Non-pigmented ciliary epithelial cell (primary cell): ENCODE measurements at regions not wholly inside any gene's neighbourhood (a gene's known extent, or its start where the extent isn't known, plus 50 kb on each side); places are given as distances from the start of the nearest gene placed in this dataset.

Source experiments
- DNase-seq: peaks from one replicate; pipeline ENCODE4 v3.0.0-alpha.2; 2010; ENCODE audit warnings: low read depth

DNA sequence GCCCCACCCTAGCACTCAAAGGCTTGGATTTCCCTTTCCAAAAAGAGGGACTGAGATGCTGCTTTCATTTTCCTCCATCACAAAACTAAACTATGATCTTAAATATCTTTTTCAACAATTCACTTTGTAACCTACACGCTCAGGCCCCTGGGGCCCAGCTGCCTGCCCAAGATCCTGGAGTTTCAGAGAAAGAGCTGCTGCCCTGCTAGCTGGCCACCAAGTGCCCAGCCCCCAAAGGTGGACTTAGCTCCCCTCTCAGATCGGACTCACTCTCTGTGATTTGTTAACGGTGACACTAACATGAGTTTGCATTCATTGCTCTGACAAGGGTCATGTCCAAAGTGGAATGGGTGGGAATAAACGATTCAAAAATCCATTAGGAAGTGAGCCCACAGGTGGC is 119.6 kb upstream of the SMAD3 start:
- DNase-seq, result no peak

DNA sequence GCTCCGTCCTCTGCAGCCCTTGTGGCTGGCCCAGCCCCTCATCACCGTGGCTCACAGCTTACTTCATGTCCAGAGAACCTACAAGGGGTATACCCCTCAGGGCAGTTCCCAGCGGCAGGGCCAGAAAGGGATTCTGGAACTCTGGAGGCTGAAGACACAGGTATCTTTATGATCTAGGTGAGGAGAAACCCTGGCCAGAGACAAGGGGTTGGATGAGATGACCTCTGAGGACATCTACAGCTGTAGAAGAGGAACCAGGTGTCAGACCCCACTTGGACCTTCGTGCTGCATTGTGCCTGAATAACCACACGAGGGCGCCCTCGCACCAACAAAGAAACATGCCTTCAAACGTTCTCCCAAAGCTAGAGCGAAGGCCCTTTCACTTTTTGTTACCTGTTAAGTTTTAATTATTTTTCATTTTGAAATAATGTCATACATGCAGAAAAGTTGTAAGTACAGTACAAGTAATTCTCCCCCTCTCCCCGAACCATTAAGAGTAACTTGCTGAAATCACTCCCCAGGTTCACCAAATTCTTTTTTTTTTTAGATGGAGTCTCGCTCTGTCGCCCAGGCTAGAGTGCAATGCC is 118.7 kb upstream of the SMAD3 start:
- DNase-seq, result no peak

DNA sequence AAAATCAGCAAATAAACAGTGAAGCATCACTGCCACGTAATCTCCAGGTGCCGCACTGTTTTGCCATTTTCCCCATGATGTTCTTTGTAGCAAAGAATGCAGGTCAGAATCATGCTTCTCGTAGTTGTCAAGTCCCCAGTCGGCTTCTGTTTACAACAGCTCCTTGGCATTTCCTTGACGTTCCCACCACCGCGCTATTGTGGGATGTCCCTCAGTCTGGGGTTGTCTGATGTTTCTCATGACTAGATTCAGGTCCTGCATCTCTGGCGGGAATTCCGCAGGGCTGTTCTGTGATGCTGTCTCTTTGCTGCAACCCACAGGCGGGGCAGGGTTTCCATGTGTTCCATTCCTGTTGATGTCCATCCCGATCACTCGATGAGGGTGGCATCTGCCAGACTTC is 117.9 kb upstream of the SMAD3 start:
- DNase-seq, result no peak

DNA sequence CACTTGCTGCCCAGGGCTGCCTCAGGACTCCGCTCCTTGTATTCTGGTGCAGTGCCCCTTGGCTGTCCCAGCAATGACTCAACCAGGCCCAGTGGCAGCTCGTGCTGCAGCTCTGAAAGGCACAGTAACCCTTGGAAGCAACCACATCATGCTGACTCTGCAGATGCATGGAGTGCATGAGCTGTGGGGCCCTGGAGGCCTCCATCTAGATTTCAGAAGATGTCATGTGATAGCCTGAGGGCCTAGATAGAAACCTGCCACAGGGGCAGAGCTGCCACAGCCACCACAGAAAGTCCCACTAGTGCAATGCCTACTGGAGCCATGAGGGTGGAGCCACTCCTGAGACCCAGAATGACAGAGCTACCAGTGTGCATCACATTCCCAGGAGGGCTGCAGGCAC is 117.1 kb upstream of the SMAD3 start:
- DNase-seq, result no peak

DNA sequence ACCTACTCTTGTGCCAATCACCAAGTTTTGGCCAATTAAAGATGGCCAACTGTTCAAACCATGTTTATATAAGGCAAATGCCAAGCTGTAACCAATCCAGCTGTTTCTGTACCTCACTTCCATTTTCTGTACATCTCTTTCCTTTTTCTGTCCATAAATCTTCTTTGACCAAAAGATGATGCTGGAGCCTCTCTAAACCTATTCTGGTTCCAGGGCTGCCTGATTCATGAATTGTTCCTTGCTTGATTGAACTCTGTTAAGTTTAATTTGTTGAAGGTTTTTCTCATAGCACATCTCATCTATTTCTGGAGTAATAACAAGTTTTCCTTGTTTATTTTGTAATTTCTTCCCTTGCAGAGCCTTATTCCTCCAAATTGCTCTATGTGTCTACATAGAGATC is 115.3 kb upstream of the SMAD3 start:
- no peak for DNase-seq

DNA sequence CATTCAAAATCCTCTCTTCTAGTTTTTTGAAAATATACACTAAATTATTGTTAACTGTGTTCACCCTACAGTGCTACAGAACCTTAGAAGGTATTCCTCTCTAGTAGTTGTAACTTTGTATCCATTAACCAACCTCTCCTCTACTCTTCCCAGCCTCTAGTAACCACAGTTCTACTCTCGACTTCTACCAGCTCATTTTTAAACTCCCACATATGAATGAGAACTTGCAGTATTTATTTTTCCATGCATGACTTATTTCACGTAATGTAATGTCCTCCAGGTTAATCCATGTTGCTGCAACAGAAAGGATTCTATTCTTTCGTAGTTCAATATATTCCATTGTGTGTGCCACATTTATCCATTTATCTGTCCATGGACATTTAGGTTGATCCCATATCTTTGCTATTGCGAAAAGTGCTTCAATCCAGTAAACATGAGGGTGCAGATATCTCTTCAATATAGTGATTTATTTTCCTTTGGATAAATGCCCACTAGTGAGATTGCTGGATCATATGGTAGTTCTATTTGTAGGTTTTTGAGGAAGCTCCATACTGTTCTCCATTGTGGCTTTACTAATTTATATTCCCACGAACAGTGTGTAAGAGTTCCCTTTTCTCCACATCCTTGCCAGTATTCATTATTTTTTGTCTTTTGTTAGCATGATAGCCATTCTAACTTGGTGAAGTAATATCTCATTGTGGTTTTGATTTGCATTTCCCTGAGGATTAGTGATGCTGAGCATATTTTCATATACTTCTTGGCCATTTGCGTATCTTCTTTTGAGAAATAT is 113.7 kb upstream of the SMAD3 start:
- no peak for DNase-seq

DNA sequence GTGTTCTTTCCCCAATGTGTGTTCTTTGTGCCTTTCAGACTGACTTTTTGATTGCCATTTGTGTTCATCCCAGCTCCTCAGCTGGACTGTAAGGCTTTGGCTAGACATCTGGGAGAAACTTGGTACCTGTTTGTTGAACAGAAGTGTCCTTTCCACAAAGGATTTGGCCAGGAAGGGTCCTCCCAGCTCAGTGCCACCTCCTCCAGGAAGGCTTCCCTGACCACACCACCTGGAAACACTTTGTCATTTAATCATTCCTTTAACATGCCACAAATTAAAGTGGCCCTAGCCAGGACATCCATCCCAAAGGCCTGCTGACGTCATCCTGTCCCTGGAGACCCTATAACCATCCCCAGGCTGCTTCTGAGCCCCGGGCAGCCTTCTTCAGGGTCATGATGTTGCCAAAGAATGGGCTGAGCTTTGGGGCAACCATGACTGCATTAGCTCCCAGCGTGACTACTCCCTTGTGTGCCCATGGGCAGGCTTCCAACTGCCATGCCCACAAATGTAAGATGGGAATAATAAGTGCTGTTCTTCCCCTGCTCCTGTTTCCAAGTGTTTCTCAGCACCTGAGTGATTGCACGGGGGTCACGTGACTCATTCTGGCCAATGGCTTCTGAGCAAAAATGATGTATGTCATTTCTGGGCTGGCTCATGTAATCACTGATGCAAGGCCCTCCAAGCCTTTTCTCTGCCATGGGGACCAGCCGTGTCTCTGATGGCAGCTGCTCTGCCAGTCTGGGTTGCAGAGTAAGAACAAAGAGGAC is 112.5 kb upstream of the SMAD3 start:
- DNase-seq, result no peak

DNA sequence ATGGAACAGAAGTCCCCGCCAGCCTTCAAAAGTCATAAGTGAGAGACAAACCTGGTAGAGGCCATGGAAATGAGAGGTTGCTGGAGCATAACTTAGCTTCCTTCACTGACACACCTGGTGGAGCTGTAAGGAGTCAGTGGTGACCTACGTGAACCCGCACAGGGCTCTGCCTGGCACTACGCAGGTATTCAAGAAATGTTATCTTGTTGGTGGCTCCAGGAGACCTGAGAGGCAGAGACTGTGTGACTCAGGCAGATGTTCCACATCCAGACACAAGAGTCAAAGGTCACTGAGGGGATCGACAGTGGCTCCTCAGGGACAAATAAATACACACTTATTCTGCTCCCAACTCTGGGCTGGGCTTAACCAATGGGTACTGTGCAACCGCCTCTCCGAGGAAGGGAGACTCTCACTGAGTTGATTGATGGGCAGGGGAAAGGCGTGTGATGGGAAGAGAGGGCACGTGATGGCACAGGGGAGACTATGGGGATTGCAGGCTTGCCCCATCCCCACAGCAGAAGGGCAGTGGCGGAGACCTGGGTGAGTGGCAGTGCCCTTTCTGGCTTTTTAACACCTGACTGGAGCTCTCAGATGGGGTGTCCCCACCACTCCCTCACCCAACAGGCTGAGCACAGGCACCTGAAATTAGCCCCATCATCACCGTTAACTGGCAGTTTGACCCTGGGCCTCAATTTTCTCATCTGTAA is 111.7 kb upstream of the SMAD3 start:
- DNase-seq, result no peak

DNA sequence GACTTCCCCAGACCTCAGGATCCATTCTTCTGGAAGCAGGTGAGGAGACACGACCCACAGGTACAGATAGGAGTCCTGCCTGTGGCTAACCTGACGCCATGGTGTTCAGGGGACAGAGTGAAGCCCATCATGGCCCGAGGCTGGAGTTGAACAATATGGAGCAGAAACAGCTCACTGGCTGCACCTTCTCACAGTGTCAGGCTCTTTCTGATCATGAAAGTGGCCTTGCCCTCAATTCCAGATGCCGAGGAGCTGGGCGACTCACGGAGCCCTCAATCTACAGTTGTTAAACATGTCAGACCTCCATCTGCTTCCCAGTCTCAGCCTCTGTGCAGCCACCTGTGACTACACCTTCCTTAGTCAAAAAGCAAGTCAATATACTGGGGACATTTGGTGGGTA is 110.8 kb upstream of the SMAD3 start:
- DNase-seq, result no peak

DNA sequence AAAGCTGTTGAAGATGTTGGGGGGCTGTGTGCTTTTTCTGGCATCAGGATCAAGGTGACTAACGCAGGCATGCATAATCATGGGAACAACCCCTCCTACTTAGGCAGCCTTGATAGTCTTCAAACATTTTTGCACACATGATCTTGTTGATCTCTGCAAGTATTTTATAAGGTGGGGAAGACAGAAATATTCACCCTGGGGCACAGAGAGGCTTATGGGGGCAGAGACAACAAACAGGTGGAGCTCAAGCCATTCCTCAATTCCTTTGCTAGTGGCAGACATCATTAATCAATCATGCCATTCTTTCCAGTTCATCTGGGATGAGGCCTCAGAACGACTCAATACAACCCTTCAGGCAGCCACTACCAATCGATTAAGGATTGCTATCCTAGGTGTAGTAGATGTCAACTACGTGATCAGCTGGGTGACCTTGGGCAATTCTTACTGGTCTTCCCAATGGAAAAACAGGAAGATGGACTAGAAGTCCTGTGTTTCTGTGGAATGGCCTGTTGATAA is 110.3 kb upstream of the SMAD3 start:
- DNase-seq, result no peak

DNA sequence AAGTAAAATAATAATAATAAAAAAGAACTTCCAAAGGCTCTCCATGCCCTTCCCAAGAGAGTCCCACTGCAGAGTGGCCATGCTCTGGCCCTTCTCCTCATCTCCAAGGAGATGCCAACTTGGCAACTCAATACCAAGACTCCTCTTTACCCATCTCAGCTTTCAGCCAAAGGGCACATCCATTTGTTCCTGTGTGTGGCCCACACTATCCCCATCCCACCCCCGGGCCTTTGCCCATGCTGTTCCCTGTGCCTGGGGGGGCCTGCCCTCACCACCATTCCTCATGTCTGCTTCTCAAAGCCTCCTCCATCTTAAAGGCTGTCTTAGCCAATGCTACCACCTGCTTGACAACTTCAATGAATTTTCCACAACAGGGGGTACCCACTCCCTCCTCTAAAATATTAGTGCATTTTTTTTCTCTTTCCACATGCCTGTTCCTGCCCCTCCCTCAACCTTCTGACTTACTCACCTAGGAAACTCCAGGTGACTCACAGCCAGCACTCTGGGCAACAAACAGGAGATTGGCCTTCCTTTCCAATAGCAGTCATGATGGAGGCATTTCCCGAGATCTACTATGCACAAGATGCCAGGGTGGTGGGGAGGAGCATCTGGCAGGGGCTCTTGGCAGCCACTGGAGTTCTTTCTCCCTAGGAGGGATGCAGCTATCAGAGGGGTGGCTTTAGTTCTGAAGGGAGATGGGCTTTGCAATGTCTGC is 109.4 kb upstream of the SMAD3 start:
- no peak for DNase-seq

DNA sequence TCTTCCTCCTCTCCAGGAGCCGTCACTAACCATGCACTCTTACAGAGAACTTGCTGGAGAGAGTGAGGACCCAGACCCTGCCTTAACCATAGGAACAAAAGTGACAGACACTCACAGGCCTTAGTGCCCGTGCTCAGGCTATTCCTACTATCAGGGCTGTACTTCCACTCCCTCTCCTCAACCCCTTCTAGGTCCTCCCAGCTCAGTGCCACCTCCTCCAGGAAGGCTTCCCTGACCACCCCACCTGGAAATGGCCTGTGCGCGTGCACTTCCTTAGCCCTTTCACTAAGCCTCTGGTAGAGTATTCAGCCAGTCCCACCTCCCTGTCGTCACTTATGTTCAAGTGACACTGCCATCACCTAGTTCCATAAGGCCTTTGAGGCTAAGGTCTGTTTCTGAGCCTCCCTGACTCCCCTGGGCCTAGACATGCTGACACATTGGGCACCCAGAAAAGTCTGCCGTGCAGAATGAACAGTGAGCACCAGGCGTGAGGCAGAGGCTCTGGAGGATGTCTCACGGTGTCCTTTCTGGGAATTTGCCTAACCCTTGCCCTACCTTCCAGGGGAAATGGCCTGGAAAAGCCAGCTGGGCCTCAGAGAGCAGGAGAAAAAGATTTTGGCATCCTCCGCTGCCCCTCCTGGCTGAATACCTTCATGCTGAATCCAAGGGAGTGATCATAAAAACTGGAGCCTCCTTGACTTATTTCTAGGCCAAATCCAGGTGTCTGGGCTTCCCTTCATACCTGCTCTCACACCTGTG is 108.6 kb upstream of the SMAD3 start:
- no peak for DNase-seq

DNA sequence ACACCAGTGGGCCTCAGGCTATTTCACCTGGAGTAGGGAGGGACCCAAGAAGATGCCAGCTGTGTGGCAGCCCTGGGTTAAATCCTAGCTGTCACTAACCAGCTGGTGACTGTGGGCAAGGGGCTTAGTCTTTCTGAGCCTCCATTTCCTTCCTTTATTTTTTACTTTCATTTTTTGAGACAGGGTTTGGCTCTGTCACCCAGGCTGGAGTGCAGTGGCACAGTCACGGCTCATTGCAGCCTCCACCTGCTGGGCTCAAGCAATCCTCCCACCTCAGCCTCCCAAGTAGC is 108.0 kb upstream of the SMAD3 start:
- no peak for DNase-seq

DNA sequence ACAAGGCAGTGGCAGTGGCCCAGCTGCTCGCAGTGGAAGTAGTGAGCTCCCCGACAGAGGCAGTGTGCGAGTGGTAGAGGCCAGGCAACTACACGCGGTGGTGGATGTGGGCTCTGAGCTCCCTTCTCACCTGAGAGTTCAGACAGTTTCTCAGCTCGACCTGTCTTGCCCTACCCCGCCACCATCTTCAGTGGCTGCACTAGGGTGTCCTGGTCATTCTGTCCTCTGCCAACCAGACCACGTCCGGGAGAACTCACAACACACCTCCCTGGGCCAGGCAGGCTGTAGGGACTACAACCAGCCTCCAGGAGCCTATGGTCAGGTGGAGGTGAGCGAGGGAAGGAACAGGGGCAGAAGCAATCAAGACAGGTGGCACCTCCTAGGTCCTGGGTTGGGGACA is 106.3 kb upstream of the SMAD3 start:
- DNase-seq, result no peak

DNA sequence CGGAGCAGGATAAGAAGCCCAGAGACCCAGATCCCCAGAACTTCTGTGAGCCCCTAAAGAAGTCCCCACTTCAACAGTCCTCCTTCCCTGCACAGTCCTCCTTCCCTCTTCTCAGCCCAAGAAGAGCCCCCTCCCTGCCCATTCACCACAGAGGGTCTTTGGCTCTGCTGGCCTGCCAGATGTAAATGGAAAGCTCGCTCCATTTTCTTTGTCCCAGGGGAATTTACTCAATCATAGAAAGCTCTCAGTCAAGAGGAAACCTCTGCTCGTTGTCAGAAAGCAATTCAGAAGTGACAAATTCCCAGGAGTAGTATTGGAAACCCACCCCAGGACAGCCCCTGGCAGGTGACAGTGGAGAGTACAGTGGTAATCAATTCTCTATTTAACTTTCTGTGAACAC is 105.5 kb upstream of the SMAD3 start:
- DNase-seq, result no peak

DNA sequence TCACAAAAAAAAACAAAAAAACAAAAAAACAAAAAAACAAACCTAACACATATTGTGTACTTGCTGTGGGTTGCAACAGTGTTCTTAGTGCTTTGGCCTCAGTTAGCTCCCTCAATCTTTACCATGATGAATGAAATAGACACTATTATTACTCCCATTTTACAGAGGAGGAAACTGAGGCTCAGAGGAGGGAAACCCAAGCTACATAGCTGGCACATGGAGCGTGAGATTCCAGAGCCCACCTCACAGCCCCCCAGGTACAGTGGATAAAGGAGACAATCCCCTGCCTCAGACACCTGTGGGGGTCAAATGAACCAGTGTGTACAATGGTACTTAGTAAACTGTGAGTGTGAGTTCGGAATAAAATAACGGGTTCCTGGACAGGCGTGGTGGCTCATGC is 104.9 kb upstream of the SMAD3 start:
- DNase-seq, result no peak

DNA sequence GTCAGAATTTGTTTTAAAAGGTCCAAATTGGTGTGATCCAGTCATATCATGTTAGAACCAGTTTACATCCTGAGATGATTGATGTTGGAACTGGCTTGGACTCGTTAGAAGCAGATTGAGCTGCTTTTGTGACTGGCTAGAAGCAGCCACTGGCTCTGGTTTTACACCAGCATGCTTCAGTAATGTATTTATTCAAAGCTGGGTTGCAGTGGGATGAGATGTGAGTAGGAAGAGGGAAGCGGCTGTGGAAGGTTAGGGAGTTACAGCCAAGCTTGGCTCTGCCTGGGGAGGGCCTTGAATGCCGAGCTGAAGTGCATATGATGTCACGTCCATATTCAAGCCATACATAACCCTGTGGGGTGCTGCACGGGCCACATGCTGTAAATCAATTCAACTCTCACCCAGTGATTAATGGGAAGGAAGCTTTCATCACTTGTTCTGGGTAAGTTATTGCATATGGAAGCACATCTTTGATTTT is 104.0 kb upstream of the SMAD3 start:
- DNase-seq, result no peak

DNA sequence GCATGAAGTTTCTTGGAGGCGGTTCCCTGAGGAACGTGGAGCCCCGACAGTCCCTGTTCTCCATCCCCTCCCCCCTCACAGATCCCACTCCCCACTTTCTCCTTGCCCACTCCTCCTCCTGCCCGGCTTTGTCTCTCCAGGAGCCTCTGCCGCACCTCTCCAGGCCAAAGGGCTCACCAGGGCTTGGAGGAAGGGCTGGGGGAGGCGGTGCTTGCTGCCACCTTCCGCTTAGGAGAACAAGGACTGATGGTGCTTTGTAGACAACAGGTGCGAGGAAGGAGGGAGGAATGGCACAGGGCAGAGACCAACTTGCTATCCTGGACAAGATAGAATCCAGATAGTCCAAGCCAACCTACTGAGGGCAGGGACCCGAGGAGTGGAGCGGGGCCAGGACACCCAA is 103.5 kb upstream of the SMAD3 start:
- DNase-seq, result no peak

DNA sequence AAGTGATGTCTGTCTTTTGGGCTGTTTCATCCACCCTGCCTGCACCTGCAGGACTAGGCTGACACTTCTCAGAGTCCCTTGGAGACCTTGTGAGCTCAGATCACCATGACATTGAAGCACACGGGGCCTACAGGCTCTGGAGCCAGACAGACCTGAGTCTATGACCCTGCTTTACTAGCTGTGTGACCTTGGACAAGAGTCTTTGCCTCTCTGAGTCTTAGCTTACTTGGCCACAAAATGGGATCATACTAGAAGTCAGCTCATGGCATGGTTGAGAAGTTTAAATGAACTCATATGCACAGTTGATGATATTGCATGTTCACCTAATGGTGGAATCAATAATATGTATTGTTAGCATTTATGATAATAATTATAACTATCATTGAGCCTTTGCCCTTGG is 102.9 kb upstream of the SMAD3 start:
- no peak for DNase-seq

DNA sequence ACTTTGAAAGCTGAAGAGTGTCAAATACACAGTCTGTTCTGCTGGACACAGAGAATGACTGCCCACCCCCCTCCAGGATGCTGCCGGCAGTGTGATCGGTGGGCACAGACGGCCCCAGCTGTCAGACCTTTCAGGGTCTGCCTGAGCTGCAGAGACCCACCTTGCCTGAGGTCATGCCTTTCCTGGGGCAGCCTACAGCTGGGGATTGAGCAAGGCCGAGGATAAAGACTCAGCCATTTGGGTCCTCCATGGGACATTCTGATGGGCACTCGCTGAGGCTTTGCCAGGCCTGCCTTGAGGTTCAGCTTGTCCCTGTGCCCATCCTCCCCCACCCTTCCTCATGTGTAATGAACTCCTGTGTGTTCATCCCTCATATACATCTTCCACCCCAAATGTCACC is 102.3 kb upstream of the SMAD3 start:
- DNase-seq, result no peak

DNA sequence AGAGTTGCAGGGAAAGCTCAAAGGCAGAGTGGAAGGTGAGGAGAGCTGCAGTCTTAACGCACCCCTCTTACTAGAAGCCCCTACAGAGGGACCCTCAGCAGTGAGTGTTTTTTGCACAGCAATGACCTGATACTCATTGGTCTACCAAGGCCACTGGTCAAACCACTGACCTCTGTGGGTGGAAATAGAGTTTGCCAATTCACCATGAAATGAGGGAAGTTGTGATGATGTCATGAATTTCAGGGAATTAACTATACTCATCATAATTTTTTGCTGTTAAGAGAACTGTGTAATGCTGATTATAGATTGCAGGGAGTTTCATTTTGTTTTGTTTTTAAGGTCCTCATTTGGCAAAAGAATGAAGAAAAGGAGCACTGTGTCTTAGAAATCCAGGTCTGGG is 101.7 kb upstream of the SMAD3 start:
- DNase-seq, result no peak
